Skeletal muscle tissue (tissue), 3 donors: ENCODE measurements at regions not wholly inside any gene's neighbourhood (a gene's known extent, or its start where the extent isn't known, plus 50 kb on each side); places are given as distances from the start of the nearest gene placed in this dataset.

Source experiments
- H3K27ac ChIP-seq: one replicate; pipeline ENCODE4 v1.7.0; 2013; ENCODE audit warnings: mild to moderate bottlenecking, low read depth, low read length, inconsistent platforms
- H3K27me3 ChIP-seq, 3 donors: one replicate each; pipeline ENCODE4 v1.7.0; 2013; ENCODE audit warnings: low read length in 3 of 3; ENCODE audit not compliant: control insufficient read depth in 3 of 3, insufficient read depth in 3 of 3
- H3K36me3 ChIP-seq, 3 donors: one replicate each; pipeline ENCODE4 v1.7.0; 2013; ENCODE audit warnings: low read length in 3 of 3; ENCODE audit not compliant: control insufficient read depth in 3 of 3, insufficient read depth in 3 of 3
- H3K4me1 ChIP-seq, 3 donors: one replicate each; pipeline ENCODE4 v1.7.0; 2013; ENCODE audit warnings: low read length in 3 of 3, mild to moderate bottlenecking in 3 of 3; ENCODE audit not compliant: control insufficient read depth in 3 of 3, insufficient read depth in 3 of 3
- H3K4me3 ChIP-seq, 3 donors: one replicate each; pipeline ENCODE4 v1.7.0; 2013; ENCODE audit warnings: low read length in 3 of 3
- H3K9ac ChIP-seq, 3 donors: one replicate each; pipeline ENCODE4 v1.7.0; 2013; ENCODE audit warnings: low read length in 3 of 3, mild to moderate bottlenecking in 3 of 3, moderate library complexity in 2 of 3, low read depth in 1 of 3
- H3K9me3 ChIP-seq, 3 donors: one replicate each; pipeline ENCODE4 v1.7.0; 2013; ENCODE audit warnings: low read length in 3 of 3; ENCODE audit not compliant: control insufficient read depth in 3 of 3
- donor health status: Osteomylitis.

GRCh38 chr5:61702784-61703183 lies 370.7 kb downstream of the ZSWIM6 start:
- Histone ChIP-seq H3K36me3 (no peaks in the 10 kb centered on the region), H3K4me3 (no peak overlapping the region), H3K9ac (no peak overlapping the region), H3K27ac (no peak overlapping the region), H3K27me3 (peaks cover 0 to 2% (median 0%) of the 10 kb centered on the region in 3 donors), H3K9me3 (no peaks in the 10 kb centered on the region), H3K4me1 (peaks cover 0 to 4% (median 0%) of the 10 kb centered on the region in 3 donors)

DNA sequence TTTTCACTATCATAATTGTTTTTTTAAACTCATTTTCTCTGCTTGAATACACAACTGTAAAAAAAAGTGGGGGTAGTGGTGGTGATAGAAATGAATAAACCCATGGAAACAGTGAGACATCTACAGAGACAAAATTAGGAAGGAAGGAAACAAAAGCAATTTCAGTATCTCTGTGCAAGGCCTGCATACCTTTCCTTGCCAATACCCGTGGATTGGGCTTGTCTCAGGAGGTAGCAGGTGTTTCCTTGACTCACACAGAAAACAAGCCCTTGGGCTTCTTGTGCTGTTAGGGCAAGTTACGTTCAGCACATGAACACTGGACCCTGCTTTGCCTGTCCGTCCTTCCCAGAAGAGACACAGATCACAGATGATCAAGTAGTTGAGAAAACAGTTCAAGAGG lies 372.2 kb downstream of the ZSWIM6 start:
- no peak overlapping the region for H3K27ac ChIP-seq
- H3K4me1 ChIP-seq = no peaks in the 10 kb centered on the region
- H3K36me3 ChIP-seq = no peaks in the 10 kb centered on the region
- no peak overlapping the region for H3K9ac ChIP-seq
- no peaks in the 10 kb centered on the region for H3K27me3 ChIP-seq
- no peaks in the 10 kb centered on the region for H3K9me3 ChIP-seq
- no peak overlapping the region for H3K4me3 ChIP-seq

DNA sequence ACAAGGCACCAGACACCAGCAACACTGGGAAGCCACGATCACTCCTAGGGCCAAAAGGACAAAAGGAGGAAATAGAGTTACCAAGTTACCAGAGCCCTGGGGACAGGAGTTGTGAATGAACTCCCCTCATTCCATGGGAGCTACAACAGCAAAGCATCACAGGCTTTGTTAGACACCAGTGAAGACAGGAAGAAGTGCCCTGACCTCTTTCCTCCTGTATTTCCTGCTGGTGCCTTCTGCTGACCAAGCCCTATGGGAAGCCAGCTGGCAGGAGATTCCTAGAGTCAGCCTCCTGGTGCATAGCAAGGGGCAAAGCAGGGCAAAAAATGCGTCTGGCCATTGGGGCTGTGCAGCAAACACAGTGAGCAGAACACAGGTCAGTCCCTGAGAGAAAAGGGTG lies 374.7 kb downstream of the ZSWIM6 start:
- Histone ChIP-seq H3K27me3 (no peaks in the 10 kb centered on the region), H3K36me3 (no peaks in the 10 kb centered on the region), H3K4me3 (no peak overlapping the region), H3K4me1 (no peaks in the 10 kb centered on the region), H3K9ac (no peak overlapping the region), H3K9me3 (no peaks in the 10 kb centered on the region), H3K27ac (no peak overlapping the region)

DNA sequence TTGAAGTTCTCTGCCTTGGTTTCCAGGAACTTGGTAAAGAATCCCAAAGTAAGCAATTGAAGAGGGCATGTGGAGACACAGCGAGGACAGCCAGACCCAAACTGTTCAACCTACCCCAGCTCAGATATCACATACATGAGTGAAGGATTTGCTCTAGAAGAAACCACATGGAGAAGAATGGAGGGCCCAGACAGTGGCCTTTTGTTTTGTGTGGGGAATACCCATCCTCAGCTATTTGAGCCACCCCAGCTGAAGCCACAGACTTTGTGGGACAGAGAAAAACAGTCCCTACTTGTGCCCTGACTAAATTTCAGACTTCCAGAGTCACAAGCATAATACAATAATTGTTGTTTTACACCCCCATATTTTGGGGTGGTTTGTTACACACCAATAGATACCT lies 387.1 kb downstream of the ZSWIM6 start:
- no peak overlapping the region for H3K9ac ChIP-seq
- peaks cover 0 to 3% (median 0%) of the 10 kb centered on the region in 3 donors for H3K9me3 ChIP-seq
- H3K4me3 ChIP-seq = no peak overlapping the region

GRCh38 chr5:61720829-61721228 lies 388.8 kb downstream of the ZSWIM6 start:
- Histone ChIP-seq H3K27ac (no peak overlapping the region), H3K9ac (no peak overlapping the region), H3K4me3 (no peak overlapping the region), H3K27me3 (no peaks in the 10 kb centered on the region), H3K4me1 (no peaks in the 10 kb centered on the region), H3K9me3 (peaks cover 0 to 3% (median 0%) of the 10 kb centered on the region in 3 donors), H3K36me3 (no peaks in the 10 kb centered on the region)

More for the DNA sequence above, 387.1 kb downstream of the ZSWIM6 start:
- Histone ChIP-seq H3K36me3 (no peaks in the 10 kb centered on the region), H3K27ac (no peak overlapping the region), H3K4me1 (no peaks in the 10 kb centered on the region), H3K27me3 (no peaks in the 10 kb centered on the region)

- Histone ChIP-seq H3K36me3 (no peaks in the 10 kb centered on the region), H3K4me1 (no peaks in the 10 kb centered on the region), H3K9me3 (peaks cover 0 to 3% (median 0%) of the 10 kb centered on the region in 3 donors), H3K9ac (no peak overlapping the region), H3K27me3 (no peaks in the 10 kb centered on the region), H3K27ac (no peak overlapping the region), H3K4me3 (no peak overlapping the region)
Measured at GRCh38 chr5:61724102-61724501, 392.0 kb downstream of the ZSWIM6 start.

- Histone ChIP-seq H3K27ac (no peak overlapping the region), H3K27me3 (peaks cover 0 to 15% (median 0%) of the 10 kb centered on the region in 3 donors), H3K4me1 (no peaks in the 10 kb centered on the region), H3K9me3 (no peaks in the 10 kb centered on the region), H3K9ac (no peak overlapping the region), H3K36me3 (no peaks in the 10 kb centered on the region), H3K4me3 (no peak overlapping the region)
Measured at GRCh38 chr5:61728287-61728686, 396.2 kb downstream of the ZSWIM6 start.

DNA sequence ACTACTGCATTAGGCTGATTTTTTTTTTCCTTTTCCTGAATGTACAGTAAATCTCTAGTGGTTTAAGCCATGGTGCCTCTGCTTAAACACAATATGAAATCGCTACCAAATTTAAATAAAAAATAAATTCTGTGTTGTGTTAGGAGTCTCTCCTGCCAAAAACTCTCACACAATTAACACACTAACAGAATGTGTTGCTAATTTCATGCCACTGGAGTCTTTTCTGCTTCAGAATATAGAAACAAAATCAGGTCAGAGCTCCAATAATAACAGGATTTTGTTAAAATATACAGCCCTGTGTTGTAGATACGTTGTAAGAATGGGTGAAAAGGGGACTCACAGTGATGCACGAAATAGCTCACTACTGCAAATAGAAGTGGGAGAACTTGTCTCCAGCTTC lies 398.8 kb downstream of the ZSWIM6 start:
- Histone ChIP-seq H3K36me3 (no peaks in the 10 kb centered on the region), H3K27me3 (peaks cover 0 to 15% (median 0%) of the 10 kb centered on the region in 3 donors), H3K9me3 (no peaks in the 10 kb centered on the region), H3K9ac (no peak overlapping the region), H3K4me1 (no peaks in the 10 kb centered on the region), H3K4me3 (no peak overlapping the region), H3K27ac (no peak overlapping the region)

- Histone ChIP-seq H3K9me3 (no peaks in the 10 kb centered on the region), H3K36me3 (no peaks in the 10 kb centered on the region), H3K4me1 (no peaks in the 10 kb centered on the region), H3K4me3 (no peak overlapping the region), H3K9ac (no peak overlapping the region), H3K27ac (no peak overlapping the region), H3K27me3 (peaks cover 0 to 15% (median 0%) of the 10 kb centered on the region in 3 donors)
Measured at GRCh38 chr5:61731267-61731945, 399.3 kb downstream of the ZSWIM6 start.

DNA sequence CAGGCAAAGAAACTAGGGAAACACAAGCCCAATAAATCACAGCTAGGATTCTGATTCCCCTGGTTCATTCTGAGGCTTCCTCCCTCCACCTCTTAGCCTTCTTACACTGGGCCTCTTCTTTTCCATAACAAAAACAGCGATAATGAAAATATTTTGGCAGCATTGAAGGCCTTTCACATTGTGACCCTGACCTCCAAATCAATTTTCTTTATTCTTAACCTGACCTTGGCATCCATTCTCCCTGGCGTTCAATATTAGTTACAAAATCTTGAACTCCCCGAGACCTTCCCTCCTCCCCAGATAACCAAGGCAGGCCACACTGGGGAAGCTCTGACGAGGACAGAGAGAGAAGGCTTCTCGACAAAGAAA lies 399.9 kb downstream of the ZSWIM6 start:
- Histone ChIP-seq H3K36me3 (no peaks in the 10 kb centered on the region), H3K4me3 (no peak overlapping the region), H3K9me3 (no peaks in the 10 kb centered on the region), H3K4me1 (no peaks in the 10 kb centered on the region), H3K27ac (no peak overlapping the region), H3K27me3 (peaks cover 0 to 15% (median 0%) of the 10 kb centered on the region in 3 donors), H3K9ac (no peak overlapping the region)
